NB4 (cell line): ENCODE measurements at regions not wholly inside any gene's neighbourhood (a gene's known extent, or its start where the extent isn't known, plus 50 kb on each side); places are given as distances from the start of the nearest gene placed in this dataset.
A peak's percentile ranks its signal among the peaks of the same experiment; 100 is the strongest.

Experiments used
- DNase-seq: peaks from one replicate; pipeline ENCODE4 v3.0.0; 2010; ENCODE audit warnings: low read depth
- H3K4me3 ChIP-seq: one replicate; pipeline ENCODE4 v1.5.1; 2011; ENCODE audit warnings: mild to moderate bottlenecking, low read depth, low read length, moderate library complexity
- CTCF ChIP-seq: IDR thresholded peaks from one replicate; pipeline ENCODE4 v1.5.1; 2012; ENCODE audit warnings: low read depth, low read length
- MAX ChIP-seq: IDR thresholded peaks from 2 replicates; pipeline ENCODE4 v1.6.1; 2011; ENCODE audit warnings: low read depth, low read length
- MYC ChIP-seq: IDR thresholded peaks from 2 replicates; pipeline ENCODE4 v1.6.1; 2011; ENCODE audit warnings: low read depth, low read length
- POLR2A ChIP-seq: IDR thresholded peaks from 2 replicates; pipeline ENCODE4 v1.6.1; 2011; ENCODE audit warnings: mild to moderate bottlenecking; ENCODE audit not compliant: insufficient read length; ENCODE audit errors: extremely low read depth

DNA sequence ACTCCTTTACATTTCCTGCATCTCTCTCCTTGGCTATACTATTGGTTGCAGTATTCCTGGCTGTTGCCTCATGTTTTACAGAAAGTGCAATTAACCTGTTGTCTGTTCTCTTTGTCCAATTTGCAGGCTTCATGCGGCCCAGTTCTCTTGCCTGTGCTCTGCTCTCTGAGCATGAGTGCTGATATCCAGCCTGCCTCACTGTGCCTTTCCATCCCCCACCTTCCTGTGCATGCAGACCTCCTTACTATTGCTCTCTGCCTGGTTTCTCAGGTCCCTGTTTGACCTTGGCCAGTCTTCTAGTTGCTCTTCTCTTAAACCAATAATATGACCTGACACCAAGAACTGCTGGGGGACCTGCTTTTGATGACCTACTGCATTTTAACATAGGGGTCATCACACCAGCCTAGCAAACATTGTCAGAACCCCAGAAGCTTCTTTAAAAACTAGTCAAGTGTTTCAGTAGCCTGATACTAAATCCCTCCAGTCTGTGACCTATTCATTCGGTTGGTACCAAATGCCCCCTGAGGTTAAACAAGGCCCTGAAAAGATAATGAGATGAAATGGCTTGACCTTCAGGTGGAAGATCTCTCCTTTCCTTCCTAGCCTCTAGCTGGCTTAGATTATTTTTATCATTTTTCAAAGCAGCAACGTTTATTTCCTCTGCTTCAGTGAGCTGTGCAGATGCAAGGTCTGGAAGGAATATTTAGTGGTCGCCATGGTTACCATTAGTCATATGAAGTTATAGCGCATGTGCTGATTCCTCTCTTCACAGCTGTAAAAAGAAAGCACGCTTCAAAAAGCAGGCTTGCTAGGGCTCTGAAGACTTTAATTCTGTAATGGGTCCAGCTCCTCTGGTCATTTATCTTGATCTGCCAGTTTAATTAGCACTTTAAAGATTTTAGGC lies 216.5 kb downstream of the PHLDA1 start:
- H3K4me3 ChIP-seq = no peak overlapping the region
- DNase-seq = peak; percentile 23
- TF ChIP-seq MAX (no peak), POLR2A (no peak)

DNA sequence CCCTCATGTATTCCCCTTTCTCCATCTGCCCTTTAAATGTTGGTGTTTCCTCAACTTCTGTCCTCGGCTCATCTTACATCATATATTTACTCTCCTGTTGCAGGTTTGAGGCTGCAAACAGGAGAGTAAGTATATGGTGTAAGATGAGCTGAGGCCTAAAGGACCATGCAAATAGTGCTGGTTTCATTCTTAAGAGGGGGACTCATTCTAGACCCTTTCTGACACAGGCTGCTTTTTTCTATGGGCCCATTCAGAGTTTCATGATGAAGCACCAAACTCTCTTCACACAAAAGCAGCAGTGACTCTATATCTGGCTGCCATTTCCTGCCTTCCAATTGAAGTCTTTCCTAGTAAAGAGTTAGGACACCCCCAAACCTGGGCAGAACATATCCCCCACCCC lies 218.5 kb downstream of the PHLDA1 start:
- no peak for DNase-seq
- TF ChIP-seq CTCF (no peak), POLR2A (no peak), MYC (no peak), MAX (no peak)
- no peak overlapping the region for H3K4me3 ChIP-seq

GRCh38 chr12:75812271-75813018 lies 219.1 kb downstream of the PHLDA1 start:
- no peak overlapping the region for H3K4me3 ChIP-seq
- no peak for DNase-seq
- TF ChIP-seq MYC (no peak), POLR2A (no peak), MAX (no peak), CTCF (no peak)

DNA sequence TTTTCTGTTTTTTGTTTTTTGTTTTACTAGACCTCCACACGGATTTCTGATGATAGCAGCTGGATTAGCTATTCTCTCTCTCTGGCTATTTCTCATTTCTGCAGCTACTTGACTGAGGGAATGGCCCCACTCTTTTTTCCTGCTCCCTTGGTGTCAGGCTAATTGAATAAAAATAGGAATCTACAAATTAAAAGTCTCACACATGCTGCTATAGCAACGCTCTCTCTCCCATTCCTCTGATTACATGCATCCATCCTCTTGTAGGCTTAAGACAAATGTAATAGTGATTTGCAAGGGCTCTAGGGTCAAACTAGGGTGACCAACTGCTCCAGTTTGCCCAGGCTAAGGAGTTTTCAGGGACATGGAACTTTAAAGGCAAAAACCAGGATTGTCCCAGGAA lies 221.8 kb downstream of the PHLDA1 start:
- no peak for DNase-seq

GRCh38 chr12:75807494-75807893 lies 224.1 kb downstream of the PHLDA1 start:
- DNase-seq = no peak
- TF ChIP-seq CTCF (no peak), POLR2A (no peak), MYC (no peak), MAX (no peak)
- H3K4me3 ChIP-seq = no peak overlapping the region

More for the DNA sequence above, 221.8 kb downstream of the PHLDA1 start:
- no peak overlapping the region for H3K4me3 ChIP-seq
- TF ChIP-seq MAX = no peak
- no peak for TF ChIP-seq POLR2A
- TF ChIP-seq CTCF = no peak
- no peak for TF ChIP-seq MYC

DNA sequence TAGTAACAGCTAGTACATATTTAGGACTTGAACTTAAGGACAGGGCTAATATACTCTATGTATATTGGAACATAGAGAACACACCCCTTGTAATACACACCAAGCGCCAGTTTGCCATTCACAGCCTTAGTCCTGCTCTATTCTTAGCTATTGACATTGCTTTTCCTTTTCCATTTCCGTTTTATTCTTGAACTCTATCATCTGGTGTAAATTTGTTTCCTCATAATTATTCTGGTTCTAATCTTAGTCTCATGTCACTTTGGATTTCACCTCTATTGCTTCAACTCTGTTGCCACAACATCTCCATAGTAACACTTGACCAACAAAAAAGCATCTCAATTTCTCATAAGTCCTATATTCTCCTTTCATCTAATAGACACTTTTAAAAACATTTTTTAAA lies 225.7 kb downstream of the PHLDA1 start:
- DNase-seq = no peak
- TF ChIP-seq POLR2A (no peak), MAX (no peak), MYC (no peak), CTCF (no peak)
- H3K4me3 ChIP-seq = no peak overlapping the region
